ENCODE measurements at regions not wholly inside any gene's neighbourhood (a gene's known extent, or its start where the extent isn't known, plus 50 kb on each side); places are given as distances from the start of the nearest gene placed in this dataset.

- Histone ChIP-seq H3K56ac (replicated peaks; ENCODE audit: insufficient read length, low read depth, low read length) (no peak overlapping the region), H3K18ac (ENCODE audit: extremely low read depth, low read length) (no peak overlapping the region), H2BK120ac (replicated peaks; ENCODE audit: low read depth, low read length) (no peak overlapping the region), H2AFZ (ENCODE audit: low read length) (no peak overlapping the region), H3K23me2 (ENCODE audit: low read depth, low read length) (no peaks in the 10 kb centered on the region), H3K23ac (ENCODE audit: insufficient read length) (no peak overlapping the region), H3K79me2 (ENCODE audit: control insufficient read depth in 1 of 2, insufficient read depth in 2 of 2, low read length in 2 of 2) (no peaks in the 10 kb centered on the region), H4K5ac (ENCODE audit: insufficient read length, low read depth, low read length) (no peak overlapping the region), H2BK15ac (ENCODE audit: low read length) (no peak overlapping the region), H3K36me3 (ENCODE audit: control insufficient read depth in 2 of 4, insufficient read depth in 4 of 4, low read length in 3 of 4) (no peaks in the 10 kb centered on the region), H3K4ac (replicated peaks; ENCODE audit: insufficient read length, low read depth, low read length) (no peak overlapping the region), H3K9me3 (ENCODE audit: insufficient read depth in 2 of 2, low read depth in 1 of 2, low read length in 1 of 2) (peaks cover 0 to 4% of the 10 kb centered on the region in 2 experiments; a peak in 1 of 4 replicates), H3K79me1 (ENCODE audit: low read depth, low read length) (no peaks in the 10 kb centered on the region), H3K9ac (replicated peaks in 1 of 4; ENCODE audit: extremely low read depth in 1 of 4, low read depth in 3 of 4, low read length in 3 of 4) (no peak overlapping the region), H3K4me1 (replicated peaks in 1 of 4; ENCODE audit: control insufficient read depth in 3 of 4, insufficient read depth in 4 of 4, low read length in 3 of 4) (no peaks in the 10 kb centered on the region), H3K14ac (ENCODE audit: insufficient read length) (no peak overlapping the region), H3K27me3 (replicated peaks in 1 of 4; ENCODE audit: control insufficient read depth in 3 of 4, extremely low read depth in 1 of 4, insufficient read depth in 3 of 4, low read length in 3 of 4) (no peaks in the 10 kb centered on the region), H3K4me2 (ENCODE audit: insufficient read depth in 1 of 2, low read depth in 2 of 2, low read length in 2 of 2) (no peak overlapping the region), H3K4me3 (ENCODE audit: extremely low read depth in 1 of 4, insufficient read depth in 2 of 4, low read depth in 3 of 4, low read length in 4 of 4) (no peak overlapping the region), H3K27ac (ENCODE audit: low read depth, low read length) (no peak overlapping the region), H2BK5ac (ENCODE audit: low read depth, low read length) (no peak overlapping the region), H2BK12ac (ENCODE audit: low read depth, low read length) (no peak overlapping the region), H2BK20ac (ENCODE audit: low read length) (no peak overlapping the region), H2AK5ac (ENCODE audit: low read depth, low read length) (no peak overlapping the region), H4K8ac (ENCODE audit: extremely low read depth, insufficient read depth, low read length) (no peak overlapping the region), H4K20me1 (replicated peaks in 1 of 2; ENCODE audit: control insufficient read depth in 1 of 2, insufficient read depth in 2 of 2, low read length in 2 of 2) (no peaks in the 10 kb centered on the region), H4K91ac (replicated peaks; ENCODE audit: insufficient read length, low read length) (no peak overlapping the region)
- POLR2A ChIA-PET (ENCODE audit: partially characterized antibody) = no interaction called here
- TF ChIP-seq, protein P1, sequence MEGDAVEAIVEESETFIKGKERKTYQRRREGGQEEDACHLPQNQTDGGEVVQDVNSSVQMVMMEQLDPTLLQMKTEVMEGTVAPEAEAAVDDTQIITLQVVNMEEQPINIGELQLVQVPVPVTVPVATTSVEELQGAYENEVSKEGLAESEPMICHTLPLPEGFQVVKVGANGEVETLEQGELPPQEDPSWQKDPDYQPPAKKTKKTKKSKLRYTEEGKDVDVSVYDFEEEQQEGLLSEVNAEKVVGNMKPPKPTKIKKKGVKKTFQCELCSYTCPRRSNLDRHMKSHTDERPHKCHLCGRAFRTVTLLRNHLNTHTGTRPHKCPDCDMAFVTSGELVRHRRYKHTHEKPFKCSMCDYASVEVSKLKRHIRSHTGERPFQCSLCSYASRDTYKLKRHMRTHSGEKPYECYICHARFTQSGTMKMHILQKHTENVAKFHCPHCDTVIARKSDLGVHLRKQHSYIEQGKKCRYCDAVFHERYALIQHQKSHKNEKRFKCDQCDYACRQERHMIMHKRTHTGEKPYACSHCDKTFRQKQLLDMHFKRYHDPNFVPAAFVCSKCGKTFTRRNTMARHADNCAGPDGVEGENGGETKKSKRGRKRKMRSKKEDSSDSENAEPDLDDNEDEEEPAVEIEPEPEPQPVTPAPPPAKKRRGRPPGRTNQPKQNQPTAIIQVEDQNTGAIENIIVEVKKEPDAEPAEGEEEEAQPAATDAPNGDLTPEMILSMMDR (IDR thresholded peaks at IDR 0.05; ENCODE audit: control extremely low read depth in 1 of 3, insufficient read depth in 1 of 3, low read depth in 1 of 3, low read length in 3 of 3) = peak in 2 of 3 experiments; percentile 36 to 38; a peak in 3 of 4 replicates
- TF ChIP-seq BRCA1 (IDR thresholded peaks at IDR 0.05; ENCODE audit: low read depth, low read length) = no peak
- TF ChIP-seq TBP (IDR thresholded peaks at IDR 0.05; ENCODE audit: low read depth, low read length) = no peak
- TF ChIP-seq SIX5 (IDR thresholded peaks at IDR 0.05; ENCODE audit: low read depth, low read length) = no peak
- TF ChIP-seq CBX8 (IDR thresholded peaks at IDR 0.05; ENCODE audit: borderline replicate concordance, low read depth, low read length) = no peak
- no peak for TF ChIP-seq EZH2 (IDR thresholded peaks at IDR 0.05; ENCODE audit: low read depth, low read length, severe bottlenecking)
- no peak for TF ChIP-seq NRF1 (IDR thresholded peaks at IDR 0.05; ENCODE audit: low read depth, low read length)
- peak; percentile 46 to 57 for TF ChIP-seq RAD21 (IDR thresholded peaks at IDR 0.05 in 1 of 2, conservative IDR thresholded peaks at IDR 0.05 in 1 of 2; ENCODE audit: low read depth in 2 of 2, low read length in 2 of 2)
- DNase-seq (ENCODE audit: low read depth in 1 of 2, low spot score in 2 of 2) (peak in 1 of 2 experiments; percentile 44), FAIRE-seq (no peak)
- CTCF ChIA-PET (ENCODE audit: partially characterized antibody) = interaction anchor here (1.5 kb wide), 1 partner anchor 15 kb away, joined by 3 read pairs; no protein-coding TSS in a partner anchor
- 85% methylated on average over 2 of the region's 2 CpGs; no CpG with 5 or more reads in 1 of the 2 experiments for WGBS, 2 experiments (ENCODE audit: extremely low coverage in 1 of 2, insufficient coverage in 1 of 2, insufficient read length in 1 of 2, insufficient replicate concordance in 2 of 2, low coverage in 1 of 2, low lambda C conversion rate in 2 of 2, missing lambda C conversion rate in 1 of 2)
Observed at GRCh38 chr14:95021588-95021987, 135.7 kb downstream of the DICER1 start.

Measured in H1 (cell line).